CD4-positive, alpha-beta T cell treated with Interleukin-15 for 4 hours (primary cell): ENCODE measurements at regions not wholly inside any gene's neighbourhood (a gene's known extent, or its start where the extent isn't known, plus 50 kb on each side); places are given as distances from the start of the nearest gene placed in this dataset.

Experiments used
- DNase-seq: peaks from one replicate; pipeline ENCODE4 v3.0.0-alpha.2; 2020; ENCODE audit warnings: low spot score

GRCh38 chr20:23279836-23280235, 70.8 kb upstream of the NXT1 start:
- no peak for DNase-seq

- no peak for DNase-seq
These were observed 72.4 kb upstream of the NXT1 start for GRCh38 chr20:23278172-23278571.

GRCh38 chr20:23277316-23277715, 73.3 kb upstream of the NXT1 start:
- DNase-seq = no peak

GRCh38 chr20:23273776-23274175, 76.8 kb upstream of the NXT1 start:
- DNase-seq = no peak

- DNase-seq = no peak
These were observed 78.2 kb upstream of the NXT1 start for GRCh38 chr20:23272176-23273029.

- no peak for DNase-seq
These were observed 80.1 kb upstream of the NXT1 start for GRCh38 chr20:23270382-23270911.

- no peak for DNase-seq
These were observed 80.6 kb upstream of the NXT1 start for GRCh38 chr20:23269954-23270353.

GRCh38 chr20:23268792-23269354, 81.7 kb upstream of the NXT1 start:
- DNase-seq = no peak

GRCh38 chr20:23267909-23268308, 82.7 kb upstream of the NXT1 start:
- no peak for DNase-seq

- DNase-seq = no peak
These were observed 83.8 kb upstream of the NXT1 start for GRCh38 chr20:23266530-23267398.

GRCh38 chr20:23265226-23265625, 85.4 kb upstream of the NXT1 start:
- DNase-seq = no peak

- no peak for DNase-seq
These were observed 86.0 kb upstream of the NXT1 start for GRCh38 chr20:23264545-23264944.

GRCh38 chr20:23260181-23260840, 90.3 kb upstream of the NXT1 start:
- no peak for DNase-seq

- DNase-seq = no peak
These were observed 91.9 kb upstream of the NXT1 start for GRCh38 chr20:23258747-23259121.

GRCh38 chr20:23257848-23258746, 92.5 kb upstream of the NXT1 start:
- no peak for DNase-seq

- no peak for DNase-seq
These were observed 93.4 kb upstream of the NXT1 start for GRCh38 chr20:23257106-23257761.

- DNase-seq = no peak
These were observed 94.7 kb upstream of the NXT1 start for GRCh38 chr20:23255716-23256385.

- no peak for DNase-seq
These were observed 95.5 kb upstream of the NXT1 start for GRCh38 chr20:23255106-23255505.

- no peak for DNase-seq
These were observed 96.1 kb upstream of the NXT1 start for GRCh38 chr20:23254505-23254904.

- no peak for DNase-seq
These were observed 96.6 kb upstream of the NXT1 start for GRCh38 chr20:23254034-23254433.
